ENCODE measurements at regions not wholly inside any gene's neighbourhood (a gene's known extent, or its start where the extent isn't known, plus 50 kb on each side); places are given as distances from the start of the nearest gene placed in this dataset.
A peak's percentile ranks its signal among the peaks of the same experiment; 100 is the strongest.
"Not testable (repeated sequence)": the region's sequence is repeated elsewhere in the genome, so short reads cannot be mapped to it uniquely, and the experiment has no call there.

DNA sequence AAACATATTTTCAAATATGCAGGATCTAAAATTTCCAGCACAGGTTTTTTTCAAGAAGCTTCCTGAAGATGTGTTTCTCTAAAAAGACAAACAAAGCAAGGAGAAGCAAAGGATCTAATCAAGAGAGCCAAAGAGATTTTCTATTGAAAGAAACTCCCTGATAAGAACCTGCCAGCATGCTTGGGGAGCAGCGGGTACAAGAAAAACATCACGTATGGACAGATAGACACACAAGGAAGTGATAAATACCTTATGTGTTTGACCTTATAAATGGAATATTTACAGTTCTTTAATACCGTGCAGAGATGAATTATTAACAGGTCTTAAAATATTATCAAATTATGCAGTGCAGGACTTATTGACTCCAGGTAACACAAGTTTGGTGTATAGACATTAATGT lies 562.1 kb downstream of the DACH1 start:
- no peak for DNase-seq (ENCODE audit: extremely low read depth, low read depth)

- no peak for DNase-seq (ENCODE audit: extremely low read depth, low read depth)
Measured at GRCh38 chr13:71303144-71303543, 563.9 kb downstream of the DACH1 start.

GRCh38 chr13:71300602-71301001 lies 566.4 kb downstream of the DACH1 start:
- no peak for DNase-seq (ENCODE audit: extremely low read depth, low read depth)

DNA sequence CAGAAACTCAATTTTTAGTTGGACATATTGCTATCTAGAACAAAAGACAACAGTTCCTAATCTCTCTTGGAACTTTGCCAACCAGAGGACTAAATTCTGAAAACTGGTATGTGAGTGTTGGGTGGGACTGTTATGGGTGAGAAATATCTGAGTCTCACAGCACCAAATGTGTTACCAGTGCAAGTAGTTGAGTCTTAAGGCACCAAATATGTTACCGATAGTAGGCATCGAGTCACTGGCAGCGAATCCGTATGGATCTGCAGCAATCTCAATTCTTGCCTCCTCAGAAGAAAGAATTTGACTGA lies 575.2 kb downstream of the DACH1 start:
- no peak for DNase-seq (ENCODE audit: extremely low read depth, low read depth)

- peak; percentile 54 for DNase-seq (ENCODE audit: extremely low read depth, low read depth)
Measured at GRCh38 chr13:71290963-71291841, 575.8 kb downstream of the DACH1 start.

DNA sequence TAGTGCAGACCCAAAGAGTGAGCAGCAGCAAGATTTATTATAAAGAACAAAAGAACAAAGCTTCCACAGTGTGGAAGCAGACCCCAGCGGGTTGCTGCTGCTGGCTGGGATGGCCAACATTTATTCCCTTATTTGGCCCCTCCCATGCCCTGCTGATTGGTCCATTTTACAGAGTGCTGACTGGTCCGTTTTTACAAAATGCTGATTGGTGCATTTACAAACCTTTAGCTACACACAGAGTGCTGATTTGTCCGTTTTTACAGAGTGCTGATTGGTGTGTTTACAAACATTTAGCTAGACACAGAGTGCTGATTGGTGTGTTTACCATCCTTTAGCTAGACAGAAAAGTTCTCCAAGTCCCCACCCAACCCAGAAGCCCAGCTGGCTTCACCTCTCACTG lies 577.0 kb downstream of the DACH1 start:
- DNase-seq (ENCODE audit: extremely low read depth, low read depth): not testable (repeated sequence)

DNA sequence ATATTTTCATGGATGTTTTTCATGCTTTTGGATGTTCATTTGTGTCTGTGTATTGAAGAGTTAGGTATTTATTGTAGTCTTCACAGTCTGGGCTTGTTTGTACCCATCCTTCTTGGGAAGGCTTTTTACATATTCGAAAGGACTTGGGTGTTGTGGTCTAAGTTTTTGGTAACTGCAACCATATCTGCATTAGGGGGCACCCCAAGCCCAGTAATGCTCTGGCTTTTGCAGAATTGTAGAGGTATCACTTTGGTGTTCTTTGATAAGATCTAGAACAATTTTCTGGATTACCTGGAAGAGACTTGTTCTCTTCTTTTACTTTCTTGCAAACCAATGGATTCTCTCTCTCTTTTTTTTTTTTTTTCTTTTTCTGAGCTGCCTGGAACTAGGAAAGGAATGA lies 581.3 kb downstream of the DACH1 start:
- no peak for DNase-seq (ENCODE audit: extremely low read depth, low read depth)

DNA sequence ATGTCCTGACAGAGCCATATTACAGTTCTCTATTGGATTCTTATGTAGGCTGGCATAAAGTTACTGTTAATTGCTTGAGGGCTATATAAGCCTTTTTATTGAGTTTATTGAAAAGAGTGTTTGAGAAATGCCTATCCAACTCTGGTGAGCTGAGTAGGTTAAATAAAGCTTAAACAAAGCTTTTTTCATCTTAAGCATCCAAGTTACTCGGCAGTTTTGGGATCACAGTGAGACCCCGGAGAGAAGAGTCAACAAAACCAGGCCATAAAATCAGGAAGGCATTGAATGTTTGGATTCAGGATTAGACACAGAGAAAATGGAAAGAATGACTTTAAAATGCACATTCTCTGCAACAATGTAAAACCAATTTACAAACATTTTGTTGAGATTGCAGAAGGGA lies 588.5 kb downstream of the DACH1 start:
- DNase-seq (ENCODE audit: extremely low read depth, low read depth): no peak

DNA sequence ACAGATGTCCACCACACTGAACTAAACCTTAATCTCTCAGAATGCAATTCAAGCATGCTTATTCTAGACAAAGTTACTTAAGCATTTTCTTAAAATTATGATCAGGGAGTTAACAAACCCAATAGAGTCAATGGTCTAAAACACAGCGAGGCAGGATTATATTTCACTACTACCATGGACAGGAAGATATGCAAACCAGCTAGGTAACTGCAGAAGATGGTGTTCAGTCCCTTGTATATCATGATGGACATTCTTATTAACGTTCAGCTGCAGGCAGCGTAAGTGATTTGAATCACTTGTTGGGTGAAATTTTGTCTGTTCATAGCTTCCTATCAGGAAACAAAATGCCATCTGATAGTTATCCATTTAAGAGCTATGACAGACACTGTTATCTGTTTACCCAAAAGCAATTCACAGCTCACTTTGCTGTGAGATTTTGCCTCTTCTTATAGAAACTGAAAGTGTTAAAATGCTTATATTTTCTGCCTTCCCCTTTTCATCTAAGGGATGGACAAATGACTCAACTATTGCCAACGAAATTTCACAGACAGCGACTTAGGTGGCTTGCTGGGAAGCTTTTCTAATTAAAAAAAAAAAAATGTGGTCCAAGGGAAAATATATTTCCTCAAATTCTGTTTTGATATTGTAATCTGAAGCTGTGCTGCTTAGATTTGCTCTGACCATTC lies 591.9 kb downstream of the DACH1 start:
- DNase-seq (ENCODE audit: extremely low read depth, low read depth): no peak

DNA sequence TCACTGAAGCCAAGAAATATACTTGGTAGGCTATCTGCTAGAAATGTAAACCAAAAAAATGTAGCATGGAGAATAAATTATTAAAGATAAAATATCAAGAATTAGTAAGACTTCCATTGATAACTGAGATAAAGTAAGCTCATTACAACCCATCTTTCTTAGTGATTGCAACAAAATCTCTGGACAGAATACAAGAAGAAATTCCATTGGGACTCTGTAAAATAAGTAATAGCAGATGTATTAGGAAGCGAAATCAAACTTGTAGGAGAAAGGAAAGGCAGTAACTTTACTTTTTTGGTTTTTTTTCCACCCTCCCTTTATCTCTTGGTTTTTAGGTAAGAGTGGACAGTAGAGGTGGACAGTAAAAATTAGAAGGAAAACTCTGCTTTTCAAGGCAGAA lies 605.7 kb downstream of the DACH1 start:
- DNase-seq (ENCODE audit: extremely low read depth, low read depth): no peak

- DNase-seq (ENCODE audit: extremely low read depth, low read depth): no peak
Measured at GRCh38 chr13:71260246-71260645, 606.8 kb downstream of the DACH1 start.

GRCh38 chr13:71255633-71256032 lies 611.4 kb downstream of the DACH1 start:
- DNase-seq (ENCODE audit: extremely low read depth, low read depth): no peak

DNA sequence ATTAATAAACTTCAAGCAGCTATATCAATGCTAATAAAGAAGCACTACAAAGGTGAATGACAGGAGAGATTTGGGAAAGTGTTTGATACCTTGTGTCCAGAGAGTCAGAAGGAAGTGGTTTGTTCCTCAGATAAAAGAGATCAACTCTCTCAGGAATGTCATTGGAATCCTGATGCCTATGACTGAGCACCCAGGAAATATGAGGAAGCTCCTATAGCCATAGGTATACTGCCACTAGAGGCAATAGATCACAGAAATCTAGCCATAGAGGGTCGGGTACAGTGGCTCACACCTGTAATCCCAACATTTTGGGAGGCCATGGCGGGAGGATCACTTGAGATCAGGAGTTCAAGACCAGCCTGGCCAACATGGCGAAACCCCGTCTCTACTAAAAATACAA lies 612.6 kb downstream of the DACH1 start:
- no peak for DNase-seq (ENCODE audit: extremely low read depth, low read depth)

GRCh38 chr13:71252184-71252704 lies 614.8 kb downstream of the DACH1 start:
- DNase-seq (ENCODE audit: extremely low read depth, low read depth): no peak

DNA sequence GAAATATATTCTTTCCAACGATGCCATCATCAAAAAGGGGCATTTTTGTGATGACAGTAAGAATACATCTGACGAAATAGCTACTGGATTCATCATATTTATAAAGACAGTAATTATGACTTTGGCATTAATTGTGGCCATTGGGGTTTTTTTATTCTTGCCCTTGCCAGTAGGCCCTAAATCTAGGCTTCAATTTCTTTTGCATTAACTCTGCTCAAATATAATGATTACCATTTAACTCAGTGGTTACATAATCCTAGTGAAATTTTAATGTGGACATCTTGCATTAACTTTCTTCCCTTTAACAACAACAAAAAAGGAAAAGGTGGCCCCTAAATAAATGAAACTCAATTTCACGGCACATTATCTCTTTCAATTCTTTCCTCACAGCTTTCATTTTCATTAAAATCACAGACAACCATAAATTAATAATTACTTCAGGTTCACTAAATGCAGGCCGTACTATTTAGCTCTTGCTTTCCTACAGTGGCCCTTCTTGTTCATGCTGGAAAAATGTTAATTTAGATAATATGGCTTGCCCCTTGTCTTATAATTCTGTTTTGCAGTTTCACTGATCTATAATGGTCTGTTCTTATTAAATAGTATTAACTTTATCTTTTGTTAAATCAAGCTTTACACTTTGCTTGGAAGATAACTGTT lies 615.6 kb downstream of the DACH1 start:
- no peak for DNase-seq (ENCODE audit: extremely low read depth, low read depth)

DNA sequence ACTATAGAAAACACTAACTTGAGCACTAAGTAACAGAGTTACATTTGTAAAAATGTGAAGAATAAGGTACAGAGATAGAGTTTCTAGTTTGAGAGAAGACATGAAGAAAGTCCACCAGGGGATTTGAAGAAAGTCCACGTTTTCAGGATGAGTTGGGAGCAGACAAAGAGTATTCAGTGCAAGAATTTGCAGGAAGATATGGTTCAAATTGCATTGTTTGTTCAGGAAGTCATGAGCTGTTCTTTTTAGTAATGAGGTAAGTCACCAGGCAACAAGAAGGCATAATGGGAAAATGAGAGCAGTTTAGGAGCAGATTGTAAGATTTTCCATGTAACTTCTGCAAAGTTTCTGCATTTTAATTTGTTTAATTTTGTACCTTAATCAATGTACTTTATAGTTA lies 618.0 kb downstream of the DACH1 start:
- no peak for DNase-seq (ENCODE audit: extremely low read depth, low read depth)

- no peak for DNase-seq (ENCODE audit: extremely low read depth, low read depth)
Measured at GRCh38 chr13:71244161-71244560, 622.8 kb downstream of the DACH1 start.

GRCh38 chr13:71242201-71242600 lies 624.8 kb downstream of the DACH1 start:
- no peak for DNase-seq (ENCODE audit: extremely low read depth, low read depth)

DNA sequence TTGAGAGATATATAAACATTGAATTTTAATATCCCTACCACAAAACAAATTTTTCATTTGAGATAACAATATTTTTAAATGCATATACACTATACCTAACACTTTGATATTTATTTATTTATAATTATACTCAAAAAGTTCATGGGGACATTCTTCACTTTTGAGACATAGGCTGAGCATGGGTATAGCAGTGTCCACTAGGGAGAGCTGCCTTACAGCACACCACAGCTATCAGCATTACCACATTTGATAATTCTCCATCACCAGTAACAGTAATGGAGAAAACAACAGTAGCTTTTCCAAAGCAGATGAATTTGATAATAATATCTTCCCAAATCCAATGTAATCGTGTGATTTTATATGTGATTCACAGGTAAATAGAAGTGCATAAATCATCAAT lies 626.1 kb downstream of the DACH1 start:
- no peak for DNase-seq (ENCODE audit: extremely low read depth, low read depth)

DNA sequence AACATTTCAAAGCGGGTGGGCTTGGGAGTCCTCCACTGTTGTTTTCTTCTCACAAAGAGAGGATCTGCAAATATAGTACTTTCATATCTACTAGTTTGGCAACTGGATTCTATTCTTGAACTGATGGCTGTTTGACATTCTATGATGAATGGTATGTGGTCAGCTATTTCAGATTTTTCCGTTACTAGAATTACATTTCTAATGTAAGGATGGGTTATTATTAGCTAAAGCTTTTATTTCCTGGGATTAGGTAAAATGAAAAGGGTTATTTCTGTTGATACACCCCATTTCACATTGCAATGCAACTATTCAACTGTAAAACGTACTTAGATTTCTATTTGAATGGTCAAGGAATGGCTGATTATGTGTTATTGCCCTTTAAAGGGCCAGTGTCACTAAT lies 629.7 kb downstream of the DACH1 start:
- DNase-seq (ENCODE audit: extremely low read depth, low read depth): no peak

- DNase-seq (ENCODE audit: extremely low read depth, low read depth): no peak
Measured at GRCh38 chr13:71219698-71220415, 647.1 kb downstream of the DACH1 start.

Measured in NCI-H460 (cell line).